Upper lobe of right lung (tissue), 1 donor: ENCODE measurements at regions not wholly inside any gene's neighbourhood (a gene's known extent, or its start where the extent isn't known, plus 50 kb on each side); places are given as distances from the start of the nearest gene placed in this dataset.
A peak's percentile ranks its signal among the peaks of the same experiment; 100 is the strongest.

Source experiments
- ATAC-seq: fragments of 200-7000 bp; cut with Tn5 transposase; one replicate; pipeline ENCODE4 v1.9.1; 2020; ENCODE audit warnings: mild to moderate bottlenecking, moderate library complexity
- DNase-seq: peaks from one replicate; pipeline ENCODE4 v3.0.0-alpha.2; 2020
- H3K27ac ChIP-seq: fragments of 200-600 bp; one replicate; pipeline ENCODE4 v1.8.0; 2022
- H3K27me3 ChIP-seq: fragments of 200-600 bp; one replicate; pipeline ENCODE4 v1.8.0; 2022; ENCODE audit warnings: mild to moderate bottlenecking
- H3K36me3 ChIP-seq: fragments of 200-600 bp; one replicate; pipeline ENCODE4 v1.8.0; 2022
- H3K4me1 ChIP-seq: fragments of 200-600 bp; one replicate; pipeline ENCODE4 v1.8.0; 2022
- H3K4me3 ChIP-seq: fragments of 200-600 bp; one replicate; pipeline ENCODE4 v1.8.0; 2022; ENCODE audit warnings: mild to moderate bottlenecking
- H3K9me3 ChIP-seq: fragments of 200-600 bp; one replicate; pipeline ENCODE4 v1.8.0; 2022
- CTCF ChIP-seq: fragments of 200-600 bp; IDR thresholded peaks from one replicate; pipeline ENCODE4 v1.8.0; 2022; ENCODE audit warnings: antibody characterized with exemption
- intact Hi-C: fragments of 100-400 bp; cut with DNase I; formaldehyde crosslinking; loops from one replicate; pipeline ENCODE4 v1.11.0; 2022
- donor health status: DM: no; HTN: yes; CAD: no; lungs with severe emphysema.

DNA sequence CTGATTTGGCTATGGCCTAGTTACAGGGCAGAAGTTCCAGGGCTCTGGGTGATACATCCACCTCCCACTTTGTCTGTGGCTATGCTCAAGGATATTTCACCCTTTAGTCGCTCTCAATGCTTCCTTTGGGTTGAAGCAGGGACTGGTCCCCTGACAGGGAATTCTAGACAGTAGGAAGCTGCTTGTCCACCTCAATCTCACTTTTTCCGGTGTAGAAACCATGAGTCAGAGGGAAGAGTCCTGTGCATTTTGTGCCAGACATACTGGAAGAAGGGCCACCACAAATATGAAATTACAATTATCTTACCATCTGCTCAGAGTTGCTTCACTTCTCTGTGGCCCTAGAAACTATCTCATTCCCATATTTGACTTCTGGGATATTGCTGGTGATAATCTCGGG is 413.7 kb upstream of the FAT3 start:
- no peaks in the 10 kb centered on the region for H3K4me1 ChIP-seq
- no peak overlapping the region for H3K4me3 ChIP-seq
- no peak for DNase-seq
- no peaks in the 10 kb centered on the region for H3K27me3 ChIP-seq
- ATAC-seq, result no peak
- H3K36me3 ChIP-seq, result no peaks in the 10 kb centered on the region
- intact Hi-C loops, result no loop called here
- no peaks in the 10 kb centered on the region for H3K9me3 ChIP-seq
- no peak for TF ChIP-seq CTCF
- no peak overlapping the region for H3K27ac ChIP-seq

DNA sequence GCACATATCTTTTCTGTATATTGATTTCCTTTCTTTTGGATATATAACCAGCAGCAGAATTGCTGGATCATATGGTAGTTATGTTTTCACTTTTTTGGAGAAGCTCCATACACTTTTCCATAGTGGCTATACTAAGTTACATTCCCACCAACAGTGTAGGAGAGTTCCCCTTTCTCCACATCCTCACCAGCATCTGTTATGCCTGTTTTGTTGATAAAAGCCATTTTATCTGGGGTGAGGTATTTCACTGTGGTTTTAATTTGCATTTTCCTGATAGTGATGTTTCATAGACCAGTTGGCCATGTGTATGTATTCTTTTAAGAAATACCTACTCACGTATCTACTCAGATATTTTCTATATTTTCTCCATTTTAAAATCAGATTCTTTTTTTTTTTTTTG is 419.3 kb upstream of the FAT3 start:
- DNase-seq (no peak), ATAC-seq (no peak)
- Histone ChIP-seq H3K27ac (no peak overlapping the region), H3K9me3 (no peaks in the 10 kb centered on the region), H3K36me3 (no peaks in the 10 kb centered on the region), H3K27me3 (no peaks in the 10 kb centered on the region), H3K4me1 (no peaks in the 10 kb centered on the region), H3K4me3 (no peak overlapping the region)
- no peak for TF ChIP-seq CTCF
- intact Hi-C loops, result no loop called here

DNA sequence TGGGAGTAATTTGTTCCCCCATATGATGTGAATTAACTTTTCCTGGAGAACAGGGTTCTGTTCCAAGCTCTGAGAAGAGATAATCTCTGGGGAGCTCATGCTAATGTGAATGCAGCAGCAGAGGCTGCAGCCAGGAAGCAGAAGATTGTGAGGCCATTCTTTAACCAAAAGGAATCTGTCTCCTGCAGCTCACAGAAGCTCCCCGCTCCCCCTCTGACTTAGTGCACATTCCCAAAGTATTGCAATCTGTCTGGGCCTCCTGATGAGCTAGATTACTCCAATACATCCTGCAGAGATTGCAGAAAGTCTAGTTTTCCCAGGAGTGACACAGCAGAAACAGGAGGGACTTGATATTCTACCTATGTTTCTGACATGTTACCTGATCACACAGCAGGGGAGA is 420.6 kb upstream of the FAT3 start:
- Histone ChIP-seq H3K4me3 (no peak overlapping the region), H3K27me3 (no peaks in the 10 kb centered on the region), H3K27ac (no peak overlapping the region), H3K4me1 (no peaks in the 10 kb centered on the region), H3K36me3 (no peaks in the 10 kb centered on the region), H3K9me3 (no peaks in the 10 kb centered on the region)
- DNase-seq (no peak), ATAC-seq (peak; percentile 27)
- intact Hi-C loops, result no loop called here
- TF ChIP-seq CTCF, result no peak

DNA sequence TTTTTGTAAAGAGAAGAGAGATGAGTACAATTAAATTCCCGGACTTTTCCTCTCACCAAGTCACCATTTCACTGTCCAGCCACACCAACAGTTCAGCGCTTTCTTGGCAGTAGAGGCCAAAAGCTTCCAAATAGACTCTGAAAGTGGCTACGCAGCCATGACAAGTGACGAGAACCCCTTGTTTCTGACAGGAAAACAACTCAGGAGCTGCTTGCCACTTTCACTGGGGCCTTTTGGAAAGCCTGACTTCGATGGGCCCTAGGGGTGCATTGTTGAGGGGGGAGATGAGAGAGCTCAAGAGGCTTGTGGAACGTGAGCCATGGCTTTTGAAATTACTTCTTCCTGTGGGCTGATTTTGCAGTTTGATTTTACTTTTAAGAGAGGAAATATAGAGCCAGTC is 422.1 kb upstream of the FAT3 start:
- H3K4me1 ChIP-seq, result no peaks in the 10 kb centered on the region
- intact Hi-C loops, result no loop called here
- no peak overlapping the region for H3K4me3 ChIP-seq
- no peak for DNase-seq
- H3K27me3 ChIP-seq, result no peaks in the 10 kb centered on the region
- no peaks in the 10 kb centered on the region for H3K9me3 ChIP-seq
- no peak for TF ChIP-seq CTCF
- peak; percentile 24 for ATAC-seq
- H3K36me3 ChIP-seq, result no peaks in the 10 kb centered on the region
- H3K27ac ChIP-seq, result no peak overlapping the region

GRCh38 chr11:91800208-91800914 is 424.3 kb upstream of the FAT3 start:
- H3K9me3 ChIP-seq, result no peaks in the 10 kb centered on the region
- no peak overlapping the region for H3K27ac ChIP-seq
- H3K4me3 ChIP-seq, result no peak overlapping the region
- DNase-seq, result no peak
- H3K4me1 ChIP-seq, result peaks cover 2% of the 10 kb centered on the region
- no peak for ATAC-seq
- intact Hi-C loops, result no loop called here
- TF ChIP-seq CTCF, result no peak
- H3K36me3 ChIP-seq, result no peaks in the 10 kb centered on the region
- no peaks in the 10 kb centered on the region for H3K27me3 ChIP-seq

DNA sequence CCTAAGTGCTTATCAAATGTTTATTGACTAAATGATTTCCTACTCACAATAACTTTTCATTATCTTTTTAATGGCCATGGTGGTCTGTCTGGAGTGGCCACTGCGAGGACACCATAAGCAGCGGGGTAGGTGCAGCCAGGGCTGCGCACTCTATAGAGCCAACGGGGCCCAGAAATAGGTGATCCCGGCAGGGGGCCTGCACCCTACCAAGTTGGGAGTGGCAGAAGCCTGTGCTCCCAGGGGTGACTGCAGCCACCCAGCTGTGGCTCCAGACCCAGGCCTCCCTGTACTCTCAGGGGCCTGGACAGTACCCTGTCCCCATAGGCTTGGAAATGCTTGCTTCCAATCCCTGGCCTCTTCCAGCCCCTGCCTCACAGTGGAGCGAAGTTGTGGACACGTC is 426.4 kb upstream of the FAT3 start:
- Histone ChIP-seq H3K36me3 (no peaks in the 10 kb centered on the region), H3K9me3 (no peaks in the 10 kb centered on the region), H3K27me3 (no peaks in the 10 kb centered on the region), H3K4me1 (peaks cover 9% of the 10 kb centered on the region), H3K4me3 (no peak overlapping the region), H3K27ac (no peak overlapping the region)
- no peak for TF ChIP-seq CTCF
- DNase-seq (no peak), ATAC-seq (no peak)
- intact Hi-C loops, result no loop called here
